Esophagus squamous epithelium (tissue), 4 donors: ENCODE measurements at regions not wholly inside any gene's neighbourhood (a gene's known extent, or its start where the extent isn't known, plus 50 kb on each side); places are given as distances from the start of the nearest gene placed in this dataset.

ENCODE experiments used
- POLR2A ChIP-seq, 4 donors: fragments of 450-650 bp; IDR thresholded peaks; one replicate each; pipeline ENCODE4 v1.6.1; 2017; ENCODE audit warnings: antibody characterized with exemption in 4 of 4, mild to moderate bottlenecking in 4 of 4, moderate library complexity in 3 of 4
- TF ChIP-seq, protein P1 (sequence below), 6 experiments: fragments of 450-650 bp in 4 of 6; fragments of 200-600 bp in 2 of 6; sonication (generic) in 2 of 6; IDR thresholded peaks; one replicate each; pipeline ENCODE4 v1.5.1; 2016 to 2019; ENCODE audit warnings: antibody characterized with exemption in 6 of 6, mild to moderate bottlenecking in 4 of 6, moderate library complexity in 4 of 6

DNA sequence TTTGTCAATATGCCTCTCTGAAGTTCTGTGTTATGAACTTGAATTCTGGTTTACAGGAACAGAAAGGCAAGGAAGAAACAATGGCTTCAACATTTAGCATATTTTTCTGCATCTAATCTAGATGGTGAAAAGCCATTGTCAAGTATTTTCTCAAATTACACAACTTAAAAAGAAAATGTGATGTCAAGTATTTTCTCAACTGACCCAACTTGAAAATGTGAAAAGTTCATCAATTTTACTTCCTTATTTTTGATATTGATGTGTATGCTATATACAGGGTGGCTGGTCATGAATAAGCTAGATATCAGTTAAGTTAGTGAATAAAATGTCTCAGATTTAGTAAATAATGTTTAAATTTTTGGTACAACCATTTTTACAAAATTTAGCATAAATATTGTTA lies 196.7 kb downstream of the ALX1 start:
- TF ChIP-seq, protein P1, sequence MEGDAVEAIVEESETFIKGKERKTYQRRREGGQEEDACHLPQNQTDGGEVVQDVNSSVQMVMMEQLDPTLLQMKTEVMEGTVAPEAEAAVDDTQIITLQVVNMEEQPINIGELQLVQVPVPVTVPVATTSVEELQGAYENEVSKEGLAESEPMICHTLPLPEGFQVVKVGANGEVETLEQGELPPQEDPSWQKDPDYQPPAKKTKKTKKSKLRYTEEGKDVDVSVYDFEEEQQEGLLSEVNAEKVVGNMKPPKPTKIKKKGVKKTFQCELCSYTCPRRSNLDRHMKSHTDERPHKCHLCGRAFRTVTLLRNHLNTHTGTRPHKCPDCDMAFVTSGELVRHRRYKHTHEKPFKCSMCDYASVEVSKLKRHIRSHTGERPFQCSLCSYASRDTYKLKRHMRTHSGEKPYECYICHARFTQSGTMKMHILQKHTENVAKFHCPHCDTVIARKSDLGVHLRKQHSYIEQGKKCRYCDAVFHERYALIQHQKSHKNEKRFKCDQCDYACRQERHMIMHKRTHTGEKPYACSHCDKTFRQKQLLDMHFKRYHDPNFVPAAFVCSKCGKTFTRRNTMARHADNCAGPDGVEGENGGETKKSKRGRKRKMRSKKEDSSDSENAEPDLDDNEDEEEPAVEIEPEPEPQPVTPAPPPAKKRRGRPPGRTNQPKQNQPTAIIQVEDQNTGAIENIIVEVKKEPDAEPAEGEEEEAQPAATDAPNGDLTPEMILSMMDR (IDR thresholded peaks at IDR 0.05) = no peak
- no peak for TF ChIP-seq POLR2A (IDR thresholded peaks at IDR 0.05)
